Bronchial epithelial cell (primary cell): ENCODE measurements at regions not wholly inside any gene's neighbourhood (a gene's known extent, or its start where the extent isn't known, plus 50 kb on each side); places are given as distances from the start of the nearest gene placed in this dataset.

Experiments
- DNase-seq: peaks from one replicate; pipeline ENCODE4 v3.0.0-alpha.2; 2010; ENCODE audit warnings: low read depth
- FAIRE-seq: peaks from 2 replicates; lab custom pipeline; 2011; peaks lifted over from hg19 to GRCh38; lab: Jason Lieb, UNC
- H3K27me3 ChIP-seq: 2 replicates; pipeline ENCODE4 v1.5.1; 2011; ENCODE audit warnings: low read length; ENCODE audit not compliant: control insufficient read depth, insufficient read depth
- H3K36me3 ChIP-seq: 2 replicates; pipeline ENCODE4 v1.5.1; 2011; ENCODE audit warnings: low read length; ENCODE audit not compliant: control insufficient read depth, insufficient read depth
- H3K4me3 ChIP-seq: 2 replicates; pipeline ENCODE4 v1.5.1; 2011; ENCODE audit warnings: mild to moderate bottlenecking, low read depth, low read length, control low read depth
- CTCF ChIP-seq: IDR thresholded peaks from 2 replicates; pipeline ENCODE4 v1.5.1; 2011; ENCODE audit warnings: mild to moderate bottlenecking, moderate library complexity, low read length, control low read depth, inconsistent platforms; ENCODE audit not compliant: insufficient read depth, severe bottlenecking

GRCh38 chr7:125511310-125511709 lies 581.7 kb upstream of the POT1 start:
- DNase-seq (peak; percentile 36), FAIRE-seq (no peak)
- Histone ChIP-seq H3K36me3 (no peaks in the 10 kb centered on the region), H3K4me3 (no peak overlapping the region), H3K27me3 (no peaks in the 10 kb centered on the region)
- no peak for TF ChIP-seq CTCF

DNA sequence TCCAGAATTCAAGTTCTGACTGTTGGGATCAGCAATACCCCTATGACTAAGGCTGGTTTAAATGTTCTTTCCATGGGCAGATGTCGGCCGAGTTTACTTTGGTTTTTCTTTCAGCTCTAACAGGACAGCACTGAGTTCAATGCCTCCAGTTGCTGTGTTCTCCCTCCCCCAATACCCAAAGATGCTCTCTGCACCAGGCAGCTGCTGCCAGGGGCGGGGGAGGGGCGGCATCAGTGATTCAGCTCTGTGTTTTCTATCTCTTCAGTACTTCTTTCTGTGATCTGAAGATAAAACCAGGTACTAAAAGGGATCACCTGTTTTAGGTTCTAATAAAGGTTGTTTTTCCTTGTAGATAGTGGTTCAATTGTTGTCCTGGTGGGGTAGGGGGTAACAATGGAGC lies 576.7 kb upstream of the POT1 start:
- Histone ChIP-seq H3K36me3 (no peaks in the 10 kb centered on the region), H3K4me3 (no peak overlapping the region), H3K27me3 (no peaks in the 10 kb centered on the region)
- no peak for FAIRE-seq
- no peak for TF ChIP-seq CTCF
- DNase-seq, result no peak

DNA sequence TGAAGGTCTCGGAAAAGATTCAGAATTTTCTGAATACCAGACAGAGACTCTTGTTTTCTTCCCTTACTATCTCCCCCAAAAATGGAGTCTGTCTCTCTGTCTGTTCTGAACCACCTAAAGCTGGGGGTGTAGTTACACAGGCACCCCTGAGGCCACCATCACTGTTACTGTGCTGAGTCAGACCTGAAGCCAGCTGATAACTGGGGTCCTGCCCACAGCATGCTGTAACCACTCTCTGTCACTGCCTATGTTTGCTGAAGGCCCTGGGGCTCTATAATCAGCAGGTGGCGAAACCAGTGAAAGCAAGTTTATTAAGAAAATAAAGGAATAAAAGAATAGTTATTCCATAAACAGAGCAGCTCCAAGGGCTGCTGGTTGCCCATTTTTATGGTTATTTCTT lies 575.2 kb upstream of the POT1 start:
- no peaks in the 10 kb centered on the region for H3K27me3 ChIP-seq

DNA sequence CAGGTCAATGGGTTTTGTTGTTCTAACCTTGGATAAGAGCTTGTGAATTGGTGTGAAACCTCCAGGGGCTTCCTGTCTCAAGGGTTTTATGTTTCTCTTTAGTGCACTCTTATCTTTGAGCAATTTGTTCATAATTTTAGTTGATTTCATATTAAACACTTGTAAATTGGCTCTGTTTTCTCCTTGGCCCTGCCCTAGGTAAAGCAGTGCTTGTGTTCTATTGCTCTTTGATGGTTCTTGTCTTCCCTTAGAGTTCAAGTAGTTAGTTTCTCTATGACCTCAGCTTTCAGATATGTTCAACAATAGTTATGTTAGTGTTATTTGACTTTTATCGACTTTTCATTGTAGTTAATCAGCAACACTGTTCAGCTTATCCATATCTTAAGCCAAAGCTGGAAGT lies 566.4 kb upstream of the POT1 start:
- Histone ChIP-seq H3K27me3 (no peaks in the 10 kb centered on the region), H3K36me3 (no peaks in the 10 kb centered on the region), H3K4me3 (no peak overlapping the region)
- FAIRE-seq (no peak), DNase-seq (no peak)
- TF ChIP-seq CTCF, result no peak

More for the DNA sequence above, 575.2 kb upstream of the POT1 start:
- FAIRE-seq (no peak), DNase-seq (no peak)
- Histone ChIP-seq H3K36me3 (no peaks in the 10 kb centered on the region), H3K4me3 (no peak overlapping the region)
- TF ChIP-seq CTCF, result no peak

- H3K36me3 ChIP-seq, result no peaks in the 10 kb centered on the region
- FAIRE-seq, result no peak
Measured at GRCh38 chr7:125492521-125492920, 562.9 kb upstream of the POT1 start.

More at GRCh38 chr7:125492521-125492920, 562.9 kb upstream of the POT1 start:
- DNase-seq, result no peak
- H3K4me3 ChIP-seq, result no peak overlapping the region
- TF ChIP-seq CTCF, result no peak
- H3K27me3 ChIP-seq, result no peaks in the 10 kb centered on the region
